Stimulated activated CD4-positive, alpha-beta T cell treated with anti-CD3 and anti-CD28 coated beads, Interleukin-12 subunit alpha, Interleukin-12 subunit beta, amount 100 ng/mL, for 4 hours (primary cell): ENCODE measurements at regions not wholly inside any gene's neighbourhood (a gene's known extent, or its start where the extent isn't known, plus 50 kb on each side); places are given as distances from the start of the nearest gene placed in this dataset.
"Not testable (repeated sequence)": the region's sequence is repeated elsewhere in the genome, so short reads cannot be mapped to it uniquely, and the experiment has no call there.

ENCODE experiments used
- DNase-seq: peaks from one replicate; pipeline ENCODE4 v3.0.0-alpha.2; 2020

DNA sequence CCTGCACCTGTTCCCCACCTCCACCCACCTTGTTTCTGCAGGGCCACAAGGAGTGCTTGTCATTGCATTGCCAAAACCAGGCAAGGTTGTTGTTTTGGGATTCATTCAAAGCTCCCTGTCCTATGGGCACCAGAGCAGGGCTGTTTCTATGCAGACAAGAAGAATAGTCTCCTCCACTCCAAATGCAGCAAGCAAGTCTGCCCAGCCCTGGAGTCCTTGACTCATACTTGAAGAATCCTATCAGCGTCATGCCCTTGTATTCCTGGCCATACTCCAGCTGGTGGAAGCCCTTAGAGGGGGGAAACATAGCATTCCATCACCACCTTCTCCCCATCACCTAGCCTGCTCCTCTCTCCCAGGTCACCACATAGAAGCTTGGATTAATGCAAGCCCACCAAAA, 145.3 kb upstream of the ECI2 start:
- no peak for DNase-seq

DNA sequence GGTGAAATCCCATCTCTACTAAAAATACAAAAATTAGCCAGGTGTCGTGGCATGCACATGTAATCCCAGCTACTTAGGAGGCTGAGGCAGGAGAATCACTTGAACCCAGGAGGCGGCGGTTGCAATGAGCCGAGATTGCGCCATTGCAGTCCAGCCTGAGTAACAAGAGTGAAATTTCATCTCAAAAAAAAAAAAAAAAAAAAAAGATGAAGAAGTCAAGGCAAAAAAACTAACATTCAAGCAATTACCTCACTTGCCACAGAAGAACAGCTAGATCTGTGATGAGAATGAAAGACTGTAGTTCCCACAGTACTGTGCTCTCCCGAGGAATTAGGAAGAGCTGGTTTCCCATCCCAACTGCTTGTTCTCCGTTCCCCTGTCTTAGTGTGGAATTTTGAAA, 144.7 kb upstream of the ECI2 start:
- no peak for DNase-seq

DNA sequence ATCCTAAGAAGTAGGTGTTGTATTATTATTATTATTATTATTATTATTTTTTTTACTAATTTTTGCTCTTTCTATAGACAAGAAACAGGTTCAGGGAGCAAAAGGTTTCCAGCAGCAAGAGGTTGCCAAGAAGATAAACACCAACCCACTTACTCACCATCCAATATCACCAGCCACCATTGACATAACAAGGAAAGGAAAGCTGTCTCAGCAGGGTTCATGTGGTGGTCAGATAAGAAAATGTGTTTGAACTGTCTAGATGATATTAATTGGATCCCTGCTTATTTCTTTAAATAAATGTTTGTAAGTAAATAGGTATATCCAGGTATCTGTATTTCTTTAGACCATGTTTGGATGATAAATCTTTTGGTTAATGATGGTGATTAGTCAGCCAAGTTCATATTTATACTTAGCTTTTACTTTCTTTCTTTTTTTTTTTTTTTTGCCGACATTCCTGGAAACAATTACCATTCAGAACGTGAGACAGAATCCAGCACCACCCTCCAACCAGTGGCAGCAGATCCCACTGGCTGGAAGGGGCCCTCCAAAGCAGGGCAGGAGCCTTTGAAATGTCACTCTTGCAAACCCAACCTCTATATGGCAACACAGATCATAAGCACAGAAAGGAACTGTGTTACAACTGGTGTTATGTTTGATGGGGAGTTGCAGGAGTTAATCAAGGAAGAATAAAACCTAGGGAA, 139.2 kb upstream of the ECI2 start:
- DNase-seq, result no peak

DNA sequence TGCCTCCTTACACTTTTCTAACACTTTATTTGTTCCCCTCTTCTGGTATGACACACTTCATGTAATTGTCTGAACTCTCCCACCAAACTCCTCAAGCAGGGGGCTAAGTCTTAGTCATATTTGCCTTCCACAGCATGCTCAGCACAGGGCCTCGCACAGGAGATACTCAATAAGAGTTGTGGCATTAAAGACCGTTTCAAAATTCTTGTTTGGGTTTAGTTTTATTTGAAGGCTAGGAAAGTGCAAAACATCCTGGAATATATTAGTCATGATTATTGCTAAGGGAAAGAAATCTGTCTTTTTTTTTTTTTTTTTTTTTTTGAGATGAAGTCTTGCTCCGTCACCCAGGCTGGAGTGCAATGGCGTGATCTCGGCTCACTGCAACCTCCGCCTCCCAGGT, 137.6 kb upstream of the ECI2 start:
- no peak for DNase-seq

DNA sequence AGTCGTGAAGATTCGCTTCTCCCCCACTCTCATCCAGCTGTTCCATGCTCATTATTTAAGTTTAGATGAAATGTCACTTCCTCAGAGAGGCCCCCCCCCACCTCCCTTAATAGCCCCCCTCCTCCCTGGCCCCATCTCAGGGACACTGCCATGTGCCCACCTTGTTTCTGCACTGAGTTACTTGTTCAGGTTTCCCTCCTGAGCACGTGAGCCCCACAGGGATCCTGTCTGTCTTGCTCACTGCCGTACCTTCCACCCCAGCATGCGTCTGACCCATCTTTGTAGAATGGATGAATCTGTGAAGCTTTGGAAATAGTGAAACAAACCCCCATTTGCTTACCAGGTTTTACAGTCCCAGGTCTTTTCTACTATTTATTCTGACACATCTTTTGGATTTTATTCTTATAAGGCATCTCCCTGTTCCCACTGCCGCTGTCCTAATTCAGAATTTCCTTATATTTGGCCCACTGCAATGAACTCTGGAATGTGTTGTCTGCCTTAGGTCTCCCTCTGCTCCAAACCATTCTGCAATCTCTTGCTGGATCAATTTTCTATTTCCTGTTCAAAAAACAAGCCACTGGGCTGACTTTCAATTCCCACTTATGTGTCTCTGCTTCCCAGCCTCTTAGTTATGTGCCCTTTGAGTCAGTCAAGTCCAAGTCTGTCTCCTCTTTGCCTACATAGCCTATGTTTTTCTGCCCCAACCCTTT, 136.5 kb upstream of the ECI2 start:
- no peak for DNase-seq

DNA sequence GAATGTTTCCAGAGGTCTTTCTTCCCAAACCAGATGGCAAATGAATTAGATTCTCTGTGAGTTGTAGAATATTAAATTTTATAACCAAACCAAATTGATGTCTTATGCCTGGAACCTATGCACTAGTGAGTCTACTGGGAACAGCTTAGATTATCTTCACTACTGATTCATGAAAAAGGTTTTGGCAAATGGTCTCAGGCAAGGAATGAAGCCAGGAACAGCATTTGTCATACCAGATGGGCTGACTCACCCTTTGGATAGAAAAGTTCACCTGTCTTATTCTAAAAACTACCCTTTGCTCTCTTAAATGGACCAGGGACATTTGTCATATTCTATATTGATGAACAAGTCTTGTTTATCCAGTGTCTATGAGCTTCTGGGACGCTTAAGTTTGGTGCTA, 135.4 kb upstream of the ECI2 start:
- DNase-seq, result no peak

DNA sequence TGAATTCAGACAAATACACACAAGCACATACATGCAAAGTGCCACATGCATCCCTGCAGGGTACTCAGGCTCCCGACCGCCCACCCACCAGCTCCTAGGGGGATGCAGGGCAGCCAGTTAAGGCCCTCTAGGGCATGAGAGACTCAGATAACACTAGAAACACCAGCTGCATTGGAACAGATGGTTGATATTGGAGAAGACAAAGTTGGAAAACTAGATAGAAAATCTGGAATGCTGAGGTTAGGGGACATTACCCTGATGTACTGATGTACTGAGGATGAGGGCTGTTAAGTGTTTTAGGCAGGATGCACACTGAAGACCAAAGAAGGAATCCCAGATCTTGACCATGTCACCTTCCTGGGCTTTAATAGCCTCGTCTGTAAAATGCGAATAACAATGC, 134.6 kb upstream of the ECI2 start:
- DNase-seq, result no peak

DNA sequence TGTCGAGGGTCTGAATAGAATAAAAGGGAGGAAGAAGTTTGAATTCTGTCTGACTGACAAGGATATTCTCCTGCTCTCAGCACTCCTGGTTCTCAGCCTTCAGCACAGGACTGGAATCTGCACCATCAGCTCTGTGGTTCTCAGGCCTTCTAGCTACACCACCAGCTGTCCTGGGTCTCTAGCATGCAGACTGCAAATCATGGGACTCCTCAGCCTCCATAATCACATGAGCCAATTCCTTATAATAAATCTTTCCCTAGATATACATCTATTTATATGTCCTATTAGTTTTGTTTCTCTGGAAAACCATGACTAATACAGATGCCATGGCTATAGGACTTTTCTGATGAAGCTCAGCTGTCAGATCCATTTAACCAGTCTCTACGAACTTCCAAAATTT, 132.8 kb upstream of the ECI2 start:
- no peak for DNase-seq

DNA sequence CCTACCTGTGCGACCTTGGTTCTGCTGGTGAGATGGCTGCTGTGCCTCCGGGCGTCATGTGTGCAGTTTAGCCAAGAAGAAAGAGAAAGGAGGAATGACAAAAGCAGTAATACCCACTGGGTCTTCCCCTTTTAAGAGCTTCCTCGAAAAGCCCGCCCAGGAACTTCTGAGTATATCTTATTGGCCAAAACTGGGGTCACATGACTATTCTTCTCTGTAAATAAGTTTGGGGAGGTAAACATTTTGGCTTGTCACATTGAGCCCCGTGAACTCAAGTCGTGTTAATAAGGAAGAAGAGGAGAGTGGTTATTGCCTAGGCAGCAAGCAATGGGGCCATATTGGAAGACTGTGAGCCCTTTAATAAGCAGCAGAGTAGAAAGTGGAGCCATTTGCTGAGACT, 130.4 kb upstream of the ECI2 start:
- no peak for DNase-seq

DNA sequence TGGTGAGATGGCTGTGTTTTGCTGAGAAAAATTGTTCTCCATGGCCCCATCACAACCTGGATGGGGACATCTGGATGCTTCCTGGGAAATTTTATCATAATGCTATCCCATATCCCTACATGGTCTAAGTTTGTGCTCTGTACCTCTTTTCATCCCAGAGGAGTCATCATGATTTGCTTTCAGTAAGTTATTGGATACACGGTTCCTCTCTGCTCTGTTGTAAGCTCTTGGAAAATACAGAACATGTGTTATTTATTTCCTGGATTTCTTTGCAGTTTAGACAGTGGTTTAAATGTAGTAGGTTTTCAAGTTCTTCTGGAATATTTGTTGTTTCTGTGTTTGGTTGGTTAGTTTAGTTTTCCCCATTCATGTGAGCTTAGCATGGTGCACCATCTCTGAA, 129.2 kb upstream of the ECI2 start:
- DNase-seq, result no peak

DNA sequence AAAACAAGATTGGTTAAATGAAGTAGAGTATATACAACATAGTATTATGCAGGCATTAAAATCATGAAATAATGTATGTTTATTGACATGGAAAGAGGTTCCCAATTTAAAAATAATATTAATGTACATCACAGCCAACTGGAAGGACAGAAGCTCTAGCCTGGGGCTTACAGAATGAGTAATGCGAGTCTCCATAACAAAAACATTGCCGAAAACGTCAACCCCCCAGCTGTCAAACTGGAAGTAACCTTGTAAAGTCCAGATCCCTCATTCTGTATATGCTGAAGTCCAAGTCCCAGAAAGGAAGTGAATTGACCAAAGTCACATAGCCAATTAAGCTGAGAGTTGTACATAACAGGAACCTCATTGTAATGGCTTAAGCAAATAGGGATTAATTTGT, 128.7 kb upstream of the ECI2 start:
- no peak for DNase-seq

DNA sequence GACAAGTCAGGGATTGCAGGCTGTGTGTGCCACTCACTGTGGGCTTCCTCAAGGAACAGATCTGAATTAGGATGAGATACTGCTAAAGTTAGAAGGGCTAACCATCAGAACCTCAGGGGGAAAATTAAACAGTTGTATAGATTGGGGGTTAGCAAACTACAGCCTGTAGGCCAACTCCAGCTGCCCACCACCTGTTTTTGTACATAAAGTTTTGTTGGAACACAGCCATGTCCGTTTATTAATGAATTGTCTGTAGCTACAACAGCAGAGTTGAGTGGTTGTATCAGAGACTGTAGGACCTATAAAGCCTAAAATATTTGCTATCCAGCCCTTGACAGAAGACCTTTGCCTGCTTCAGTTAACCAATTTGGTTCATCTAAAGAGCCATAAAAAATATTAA, 127.2 kb upstream of the ECI2 start:
- no peak for DNase-seq

DNA sequence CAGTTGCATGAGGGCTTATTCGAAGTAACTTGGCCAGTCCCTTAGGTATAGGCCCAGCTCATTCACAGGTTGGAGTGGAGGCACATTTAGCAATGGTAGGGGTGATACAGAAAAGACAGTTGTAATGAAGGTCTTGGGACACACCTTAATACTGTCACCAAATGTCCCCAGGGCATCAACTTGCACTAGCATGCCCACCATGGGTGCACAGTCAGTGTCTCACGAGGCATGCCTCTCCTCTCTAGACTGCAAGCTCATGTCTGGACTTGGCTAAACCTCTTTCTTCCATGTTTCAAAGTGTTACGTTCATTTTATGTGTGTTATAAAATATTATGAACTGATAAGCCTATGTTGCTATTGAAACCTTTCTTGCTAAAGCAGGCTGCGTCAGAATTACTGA, 124.0 kb upstream of the ECI2 start:
- no peak for DNase-seq

DNA sequence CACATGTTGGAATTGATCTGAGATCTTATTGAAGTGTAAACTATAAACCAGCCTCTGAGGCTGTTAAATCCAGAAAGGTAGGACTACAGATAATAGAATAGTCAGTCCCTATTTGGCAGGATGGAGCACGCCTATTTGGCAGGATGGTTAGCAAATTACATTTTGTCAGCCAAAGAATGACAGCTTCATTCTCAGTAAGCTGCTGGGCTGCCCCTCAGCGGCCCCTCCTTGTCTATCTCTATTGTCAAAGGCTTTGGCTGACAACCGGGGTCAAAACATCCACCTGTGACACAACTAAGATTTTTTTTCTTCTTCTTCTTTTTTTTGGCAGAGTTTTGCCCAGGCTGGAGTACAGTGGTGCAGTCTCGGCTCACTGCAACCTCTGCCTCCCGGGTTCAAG, 123.4 kb upstream of the ECI2 start:
- no peak for DNase-seq

DNA sequence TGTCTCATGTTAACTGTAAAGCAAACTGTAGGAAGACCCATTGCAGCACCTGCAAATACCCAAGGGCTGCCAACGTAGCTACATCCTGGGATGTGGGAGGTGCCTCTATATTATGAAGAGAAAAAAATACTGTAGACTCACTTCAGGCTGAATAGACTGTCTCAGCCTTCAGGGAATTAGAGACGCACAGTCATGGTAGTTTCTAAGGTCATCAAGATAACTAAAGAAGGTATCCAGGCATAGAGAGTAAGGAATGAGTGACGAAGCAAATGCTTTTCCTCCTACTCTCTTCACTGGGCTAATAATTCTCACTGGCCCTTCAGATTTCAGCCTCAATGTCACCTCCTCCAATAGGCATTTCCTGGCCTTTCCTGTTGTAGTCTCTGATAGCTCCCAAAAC, 121.6 kb upstream of the ECI2 start:
- no peak for DNase-seq

DNA sequence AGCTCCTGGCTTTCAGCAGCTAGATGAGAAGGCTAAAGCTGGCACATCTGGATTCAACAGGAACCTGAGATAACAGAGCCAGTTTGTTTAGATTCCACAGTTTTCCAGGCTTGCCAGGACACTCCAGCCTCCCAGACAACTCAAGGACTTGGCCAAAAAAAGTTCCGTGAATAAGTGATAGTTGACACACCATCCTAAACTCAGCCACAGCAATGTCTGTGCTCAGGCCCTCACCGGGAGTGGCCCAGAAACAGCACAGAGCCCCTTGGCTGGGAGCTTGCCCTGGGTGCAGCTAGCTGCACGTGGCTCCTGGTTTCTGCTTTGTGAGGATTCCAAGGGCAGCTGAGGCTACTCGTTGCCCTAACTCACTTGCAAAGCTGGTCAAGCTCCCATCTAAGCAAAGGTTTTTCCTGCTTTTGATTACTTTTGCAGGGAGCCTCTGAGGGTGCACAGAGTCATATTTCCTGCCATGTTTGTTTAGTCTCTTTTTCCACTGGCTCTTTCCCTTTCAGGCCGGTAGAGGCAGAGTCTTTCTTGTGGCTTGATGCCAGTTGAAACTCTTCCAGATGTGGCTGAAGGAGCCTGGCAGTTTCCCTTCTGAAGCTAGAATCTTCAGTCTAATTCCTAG, 118.3 kb upstream of the ECI2 start:
- no peak for DNase-seq

DNA sequence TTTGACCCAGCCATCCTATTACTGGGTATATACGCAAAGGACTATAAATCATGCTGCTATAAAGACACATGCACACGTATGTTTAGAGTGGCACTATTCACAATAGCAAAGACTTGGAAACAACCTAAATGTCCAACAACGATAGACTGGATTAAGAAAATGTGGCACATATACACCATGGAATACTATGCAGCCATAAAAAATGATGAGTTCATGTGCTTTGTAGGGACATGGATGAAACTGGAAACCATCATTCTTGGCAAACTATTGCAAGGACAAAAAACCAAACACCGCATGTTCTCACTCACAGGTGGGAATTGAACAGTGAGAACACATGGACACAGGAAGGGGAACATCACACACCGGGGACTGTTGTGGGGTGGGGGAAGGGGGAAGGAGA, 117.1 kb upstream of the ECI2 start:
- not testable (repeated sequence) for DNase-seq

DNA sequence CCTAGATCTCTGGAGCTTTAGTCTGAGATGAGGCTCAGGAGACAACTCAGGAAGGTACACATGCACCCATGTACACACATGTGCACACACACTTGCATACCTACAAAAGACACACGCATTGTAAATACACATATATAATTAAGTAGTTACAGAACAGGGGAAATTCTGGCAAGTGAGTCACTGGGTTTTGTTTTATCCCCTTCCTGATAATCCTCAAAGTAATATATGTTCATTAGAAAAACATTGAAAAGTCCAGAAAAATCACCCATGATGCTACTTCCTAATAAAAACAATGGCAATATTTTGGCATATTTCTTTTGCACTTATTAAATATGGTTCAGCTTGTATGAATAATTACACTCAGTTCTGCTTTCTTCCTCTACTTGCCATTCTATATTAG, 115.3 kb upstream of the ECI2 start:
- no peak for DNase-seq

DNA sequence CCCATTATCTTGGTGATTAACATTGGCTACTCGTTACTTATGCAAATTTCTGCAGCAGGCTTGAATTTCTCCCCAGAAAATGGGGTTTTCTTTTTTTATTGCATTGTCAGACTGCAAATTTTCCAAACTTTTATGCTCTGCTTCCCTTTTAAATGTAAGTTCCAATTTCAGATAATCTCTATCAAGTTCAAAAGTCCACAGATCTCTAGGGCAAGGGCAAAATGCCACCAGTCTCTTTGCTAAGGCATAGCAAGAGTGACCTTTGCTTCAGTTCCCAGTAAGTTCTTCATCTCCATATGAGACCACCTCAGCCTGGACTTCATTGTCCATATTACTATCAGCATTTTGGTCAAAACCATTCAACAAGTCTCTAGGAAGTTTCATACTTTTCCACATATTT, 108.5 kb upstream of the ECI2 start:
- DNase-seq, result not testable (repeated sequence)

DNA sequence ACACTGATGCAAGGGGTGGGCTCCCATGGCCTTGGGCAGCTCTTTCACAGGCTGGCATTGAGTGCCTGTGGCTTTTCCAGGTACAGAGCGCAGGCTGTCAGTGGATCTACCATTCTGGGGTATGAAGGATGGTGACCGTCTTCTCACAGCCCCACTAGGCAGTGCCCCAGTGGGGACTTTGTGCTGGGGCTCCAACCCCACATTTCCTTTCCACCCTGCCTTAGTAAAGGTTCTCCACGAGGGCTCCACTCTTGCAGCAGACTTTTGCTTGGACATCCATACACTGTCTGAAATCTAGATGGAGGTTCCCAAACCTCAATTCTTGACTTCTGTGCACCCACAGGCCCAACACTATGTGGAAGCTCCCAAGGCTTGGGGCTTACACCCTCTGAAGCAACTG, 107.9 kb upstream of the ECI2 start:
- DNase-seq, result no peak

DNA sequence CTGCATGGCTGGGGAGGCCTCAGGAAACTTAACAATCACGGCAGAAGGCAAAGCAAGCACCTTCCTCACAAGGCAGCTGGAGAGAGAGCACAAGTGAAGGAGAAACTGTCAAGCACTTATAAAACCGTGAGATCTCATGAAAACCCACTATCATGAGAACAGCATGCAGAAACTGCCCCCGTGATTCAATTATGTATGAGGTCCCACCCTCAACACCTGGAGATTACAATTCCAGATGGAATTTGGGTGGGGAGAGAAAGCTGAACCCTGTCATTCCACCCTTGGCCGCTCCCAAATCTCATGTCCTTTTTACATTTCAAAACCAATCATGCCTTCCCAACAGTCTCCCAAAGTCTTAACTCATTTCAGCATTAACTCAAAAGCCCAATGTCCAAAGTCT, 107.2 kb upstream of the ECI2 start:
- no peak for DNase-seq

DNA sequence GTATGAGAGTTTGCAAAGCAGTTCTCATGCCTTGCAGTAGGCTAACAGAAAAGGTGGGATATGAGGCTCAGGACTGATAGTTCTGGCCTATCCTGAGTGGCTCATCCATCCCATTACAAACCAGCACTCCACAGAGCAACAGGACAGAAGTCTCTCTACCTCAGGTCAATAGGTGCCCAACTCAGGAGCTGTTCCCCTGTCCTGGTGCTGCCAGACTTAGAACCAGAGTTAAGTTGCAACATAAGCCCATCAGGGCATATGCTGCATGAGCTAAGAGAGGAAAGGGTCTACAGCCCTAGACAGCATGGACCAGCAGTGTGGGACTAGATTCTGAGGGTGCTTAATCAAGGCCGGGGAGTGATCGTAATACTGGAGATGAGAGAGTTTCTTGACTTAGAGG, 104.8 kb upstream of the ECI2 start:
- no peak for DNase-seq

DNA sequence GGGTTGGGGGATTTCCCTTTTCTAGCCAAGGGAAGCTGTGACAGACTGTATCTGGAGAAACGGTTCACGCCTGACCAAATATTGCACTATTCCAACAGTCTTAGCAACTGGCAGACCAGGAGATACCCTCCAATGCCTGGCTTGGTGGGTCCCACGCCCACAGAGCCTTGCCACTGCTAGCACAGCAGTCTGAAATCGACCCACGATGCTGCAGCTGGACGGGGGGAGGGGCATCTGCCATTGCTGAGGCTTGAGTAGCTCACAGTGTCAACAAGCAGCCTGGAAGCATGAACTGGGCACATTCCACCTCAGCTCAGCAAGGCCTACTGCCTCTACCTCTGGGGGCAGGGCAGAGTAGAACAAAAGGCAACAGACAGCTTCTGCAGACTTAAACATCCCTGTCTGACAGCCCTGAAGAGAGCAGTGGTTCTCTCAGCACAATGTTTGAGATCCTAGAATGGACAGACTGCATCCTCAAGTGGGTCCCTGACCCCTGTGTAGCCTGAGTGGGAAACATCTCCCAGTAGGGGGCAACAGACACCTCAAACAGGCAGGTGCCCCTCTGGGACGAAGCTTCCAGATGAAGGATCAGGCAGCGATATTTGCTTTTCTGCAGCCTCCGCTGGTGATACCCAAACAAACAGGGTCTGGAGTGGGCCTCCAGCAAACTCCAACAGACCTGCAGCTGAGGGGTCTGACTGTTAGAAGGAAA, 89.9 kb upstream of the ECI2 start:
- no peak for DNase-seq
